Nephron (organoid): ENCODE measurements at regions not wholly inside any gene's neighbourhood (a gene's known extent, or its start where the extent isn't known, plus 50 kb on each side); places are given as distances from the start of the nearest gene placed in this dataset.
"Not testable (repeated sequence)": the region's sequence is repeated elsewhere in the genome, so short reads cannot be mapped to it uniquely, and the experiment has no call there.

ENCODE experiments used
- H3K27ac Mint-ChIP-seq, 3 experiments: 2 replicates each; pipeline ENCODE4 v1.8.0; 2020; ENCODE audit warnings: mixed read lengths in 3 of 3, mild to moderate bottlenecking in 2 of 3, moderate library complexity in 1 of 3
- H3K27me3 Mint-ChIP-seq: 2 replicates; pipeline ENCODE4 v1.8.0; 2021; ENCODE audit warnings: low read depth, mild to moderate bottlenecking, moderate library complexity, mixed read lengths
- H3K36me3 Mint-ChIP-seq: 2 replicates; pipeline ENCODE4 v1.8.0; 2020; ENCODE audit warnings: low read depth, mixed read lengths
- H3K4me1 Mint-ChIP-seq: 2 replicates; pipeline ENCODE4 v1.8.0; 2020; ENCODE audit warnings: mixed read lengths
- H3K4me3 Mint-ChIP-seq, 3 experiments: 2 replicates each; pipeline ENCODE4 v1.8.0; 2020; ENCODE audit warnings: mild to moderate bottlenecking in 3 of 3, mixed read lengths in 3 of 3, moderate library complexity in 2 of 3
- H3K9me3 Mint-ChIP-seq: 2 replicates; pipeline ENCODE4 v1.8.0; 2020; ENCODE audit warnings: mixed read lengths
- TF ChIP-seq, protein P1 (sequence below), 3 experiments: fragments of 200-600 bp; sonication (generic); IDR thresholded peaks; one replicate each; pipeline ENCODE4 v1.5.0; 2021; ENCODE audit warnings: antibody characterized with exemption in 3 of 3; ENCODE audit not compliant: unreplicated experiment in 3 of 3

DNA sequence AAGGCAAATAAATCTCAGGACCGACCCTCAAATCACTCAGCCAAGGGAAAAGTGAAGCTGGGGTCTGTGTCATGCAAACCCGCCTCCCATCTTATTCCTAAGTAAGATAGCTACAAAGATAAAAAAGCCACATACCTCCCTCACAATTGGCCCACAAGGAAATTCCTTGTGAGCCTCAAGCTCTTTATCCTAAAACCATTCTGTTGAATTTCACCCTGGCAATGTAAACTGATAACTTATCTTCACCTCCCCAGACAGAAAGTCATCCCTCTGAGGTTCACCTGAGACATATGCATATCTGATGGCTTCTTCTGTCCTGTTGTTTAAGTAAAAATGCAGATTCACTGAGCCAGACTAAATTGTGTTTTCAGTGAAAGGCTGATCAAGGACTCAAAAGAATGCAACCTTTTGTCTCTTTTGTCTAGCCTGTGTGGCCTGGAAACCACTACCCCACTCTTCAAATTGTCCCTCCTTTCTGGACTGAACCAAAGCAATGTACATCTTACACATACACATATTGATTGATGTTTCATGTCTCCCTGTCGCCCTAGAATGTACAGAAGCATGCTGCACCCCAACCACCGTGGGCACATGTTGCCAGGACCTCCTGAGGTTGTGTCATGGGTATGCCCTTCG is 91.3 kb downstream of the MFAP3L start:
- TF ChIP-seq, protein P1, sequence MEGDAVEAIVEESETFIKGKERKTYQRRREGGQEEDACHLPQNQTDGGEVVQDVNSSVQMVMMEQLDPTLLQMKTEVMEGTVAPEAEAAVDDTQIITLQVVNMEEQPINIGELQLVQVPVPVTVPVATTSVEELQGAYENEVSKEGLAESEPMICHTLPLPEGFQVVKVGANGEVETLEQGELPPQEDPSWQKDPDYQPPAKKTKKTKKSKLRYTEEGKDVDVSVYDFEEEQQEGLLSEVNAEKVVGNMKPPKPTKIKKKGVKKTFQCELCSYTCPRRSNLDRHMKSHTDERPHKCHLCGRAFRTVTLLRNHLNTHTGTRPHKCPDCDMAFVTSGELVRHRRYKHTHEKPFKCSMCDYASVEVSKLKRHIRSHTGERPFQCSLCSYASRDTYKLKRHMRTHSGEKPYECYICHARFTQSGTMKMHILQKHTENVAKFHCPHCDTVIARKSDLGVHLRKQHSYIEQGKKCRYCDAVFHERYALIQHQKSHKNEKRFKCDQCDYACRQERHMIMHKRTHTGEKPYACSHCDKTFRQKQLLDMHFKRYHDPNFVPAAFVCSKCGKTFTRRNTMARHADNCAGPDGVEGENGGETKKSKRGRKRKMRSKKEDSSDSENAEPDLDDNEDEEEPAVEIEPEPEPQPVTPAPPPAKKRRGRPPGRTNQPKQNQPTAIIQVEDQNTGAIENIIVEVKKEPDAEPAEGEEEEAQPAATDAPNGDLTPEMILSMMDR (IDR thresholded peaks at IDR 0.05; ENCODE audit: unreplicated experiment in 3 of 3): no peak
- no peaks in the 10 kb centered on the region for H3K4me1 Mint-ChIP-seq
- no peaks in the 10 kb centered on the region for H3K36me3 Mint-ChIP-seq
- H3K4me3 Mint-ChIP-seq: no peak overlapping the region
- no peaks in the 10 kb centered on the region for H3K9me3 Mint-ChIP-seq
- H3K27me3 Mint-ChIP-seq: no peaks in the 10 kb centered on the region
- no peak overlapping the region for H3K27ac Mint-ChIP-seq

DNA sequence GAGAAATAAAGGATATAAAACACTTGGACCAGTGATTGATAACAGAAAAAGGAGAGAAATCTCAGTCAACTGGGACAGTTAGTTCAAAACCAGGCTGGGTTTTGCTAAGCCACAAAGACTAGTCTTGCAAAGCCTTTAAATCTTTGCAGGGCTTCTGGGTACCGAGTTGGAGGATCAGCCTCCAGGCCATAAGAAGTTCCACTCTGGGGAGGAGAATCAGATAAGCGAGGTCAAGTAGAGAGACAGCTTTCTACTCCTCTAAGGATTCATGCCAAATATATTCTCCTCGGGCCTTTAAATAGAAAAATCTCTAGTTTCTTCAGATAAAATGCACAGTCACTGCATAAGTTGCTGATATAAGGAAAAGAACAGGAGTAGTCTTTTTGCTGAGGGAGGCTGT is 92.7 kb downstream of the MFAP3L start:
- H3K27me3 Mint-ChIP-seq: no peaks in the 10 kb centered on the region
- H3K4me1 Mint-ChIP-seq: no peaks in the 10 kb centered on the region
- H3K4me3 Mint-ChIP-seq: no peak overlapping the region
- TF ChIP-seq, protein P1 (IDR thresholded peaks at IDR 0.05; ENCODE audit: unreplicated experiment in 3 of 3): no peak
- no peaks in the 10 kb centered on the region for H3K9me3 Mint-ChIP-seq
- H3K27ac Mint-ChIP-seq: no peak overlapping the region
- no peaks in the 10 kb centered on the region for H3K36me3 Mint-ChIP-seq

DNA sequence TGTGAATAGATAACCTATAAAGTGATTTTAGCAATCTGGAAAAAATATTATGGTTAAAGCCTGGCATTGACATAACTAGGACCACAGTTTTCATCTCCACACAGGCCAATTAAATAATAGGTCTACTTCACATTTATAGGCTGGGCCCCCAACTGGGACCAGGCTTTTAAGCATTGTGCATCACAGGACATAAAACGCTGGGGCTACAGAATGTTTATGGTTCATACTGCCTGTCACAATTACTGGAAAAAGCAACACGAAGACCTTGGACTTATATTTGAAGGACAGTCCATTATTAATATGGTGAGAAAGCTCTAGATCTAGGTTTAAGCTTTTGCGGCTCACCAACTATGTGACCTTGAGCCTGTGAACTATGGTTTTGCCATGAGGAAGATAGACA is 94.2 kb downstream of the MFAP3L start:
- no peak overlapping the region for H3K27ac Mint-ChIP-seq
- H3K36me3 Mint-ChIP-seq: no peaks in the 10 kb centered on the region
- no peaks in the 10 kb centered on the region for H3K27me3 Mint-ChIP-seq
- TF ChIP-seq, protein P1 (IDR thresholded peaks at IDR 0.05; ENCODE audit: unreplicated experiment in 3 of 3): no peak
- H3K4me1 Mint-ChIP-seq: no peaks in the 10 kb centered on the region
- no peaks in the 10 kb centered on the region for H3K9me3 Mint-ChIP-seq
- no peak overlapping the region for H3K4me3 Mint-ChIP-seq

DNA sequence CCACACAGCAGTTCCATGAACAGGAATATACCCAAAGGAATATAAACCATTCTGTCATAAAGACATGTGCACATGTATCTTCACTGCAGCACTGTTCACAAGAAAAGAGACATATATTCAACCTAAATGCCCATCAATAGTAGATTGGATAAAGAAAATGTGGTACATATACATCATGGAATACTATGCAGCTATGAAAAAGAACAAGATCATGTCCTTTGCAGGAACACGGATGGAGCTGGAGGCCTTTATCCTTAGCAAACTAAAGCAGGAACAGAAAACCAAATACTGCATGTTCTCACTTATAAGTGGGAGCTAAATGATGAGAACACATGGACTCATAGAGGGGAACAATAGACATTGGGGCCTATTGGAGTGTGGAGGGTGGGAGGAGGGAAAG is 95.4 kb downstream of the MFAP3L start:
- H3K36me3 Mint-ChIP-seq, H3K4me1 Mint-ChIP-seq, H3K4me3 Mint-ChIP-seq, H3K27ac Mint-ChIP-seq, H3K9me3 Mint-ChIP-seq, H3K27me3 Mint-ChIP-seq: not testable (repeated sequence)

DNA sequence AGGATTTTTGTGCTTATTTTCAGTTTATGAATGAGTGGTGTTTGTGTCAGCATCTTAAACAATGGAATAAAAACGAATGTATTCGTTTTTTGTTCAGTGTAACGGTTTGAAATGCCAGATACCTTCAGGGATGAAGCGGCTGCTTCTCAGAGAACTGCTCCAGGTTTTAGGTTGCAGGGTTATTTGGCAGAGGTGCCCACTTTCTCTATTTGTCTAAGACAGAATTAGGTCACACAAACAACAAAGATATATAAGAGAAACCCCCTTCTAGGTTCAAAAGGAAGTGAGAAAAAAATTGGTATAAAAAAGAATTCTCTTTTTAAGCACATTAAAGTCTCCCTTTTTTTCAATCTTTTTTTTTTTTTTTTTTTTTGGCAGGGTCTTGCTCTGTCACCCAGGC is 98.9 kb downstream of the MFAP3L start:
- Mint-ChIP-seq H3K36me3 (no peaks in the 10 kb centered on the region), H3K27me3 (no peaks in the 10 kb centered on the region), H3K27ac (no peak overlapping the region), H3K9me3 (no peaks in the 10 kb centered on the region), H3K4me1 (no peaks in the 10 kb centered on the region), H3K4me3 (no peak overlapping the region)
- TF ChIP-seq, protein P1 (IDR thresholded peaks at IDR 0.05; ENCODE audit: unreplicated experiment in 3 of 3): no peak

DNA sequence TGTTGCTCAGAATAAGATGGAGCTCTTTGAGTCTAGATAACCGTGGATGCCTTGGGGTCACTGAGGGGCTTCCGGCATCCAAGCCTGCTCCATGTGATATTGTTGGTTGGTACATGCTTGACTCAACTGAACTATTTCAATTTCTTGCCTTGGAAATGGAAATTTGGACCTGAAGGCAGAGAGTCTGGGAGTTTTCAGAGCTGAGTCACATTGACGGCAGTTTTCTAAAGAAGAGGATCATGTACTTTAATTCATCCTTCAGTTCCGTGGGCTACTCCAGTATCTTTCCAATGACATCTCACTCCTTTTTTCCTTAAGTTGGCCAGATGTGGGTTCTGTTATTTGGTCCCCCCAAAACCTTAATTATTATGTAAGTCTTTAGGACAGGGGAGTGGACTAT is 100.5 kb downstream of the MFAP3L start:
- no peaks in the 10 kb centered on the region for H3K27me3 Mint-ChIP-seq
- H3K4me1 Mint-ChIP-seq: peaks cover 5% of the 10 kb centered on the region
- TF ChIP-seq, protein P1 (IDR thresholded peaks at IDR 0.05; ENCODE audit: unreplicated experiment in 3 of 3): no peak
- H3K4me3 Mint-ChIP-seq: no peak overlapping the region
- H3K36me3 Mint-ChIP-seq: no peaks in the 10 kb centered on the region
- H3K9me3 Mint-ChIP-seq: no peaks in the 10 kb centered on the region
- H3K27ac Mint-ChIP-seq: no peak overlapping the region
